ENCODE measurements at regions not wholly inside any gene's neighbourhood (a gene's known extent, or its start where the extent isn't known, plus 50 kb on each side); places are given as distances from the start of the nearest gene placed in this dataset.

DNA sequence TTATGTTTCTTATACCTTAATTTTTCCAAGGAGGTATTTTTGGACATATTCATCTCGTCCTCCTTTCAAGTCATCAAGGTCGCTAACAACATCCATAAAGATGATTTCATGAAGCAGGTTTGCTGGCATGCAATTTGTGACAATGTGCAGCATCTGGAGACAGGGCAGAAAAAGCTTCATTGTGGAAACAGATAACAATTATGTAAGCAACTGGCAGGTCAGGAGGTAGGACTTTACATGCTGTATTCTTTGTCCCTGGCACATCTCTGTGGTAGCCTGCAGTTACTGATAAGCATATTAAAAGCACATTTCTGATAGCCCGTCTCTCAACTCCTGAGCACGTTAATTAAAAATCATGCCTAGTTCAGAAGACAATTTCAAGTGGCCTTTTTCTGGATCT is 156.8 kb downstream of the LEPR start:
- no peak for TF ChIP-seq FOXM1 (IDR thresholded peaks at IDR 0.05; ENCODE audit: borderline replicate concordance)
- TF ChIP-seq SP1 (IDR thresholded peaks at IDR 0.05), result no peak
- TF ChIP-seq HDGF (IDR thresholded peaks at IDR 0.05; ENCODE audit: borderline replicate concordance), result no peak
- no peak for TF ChIP-seq TARDBP (IDR thresholded peaks at IDR 0.05)
- TF ChIP-seq FOXA1 (IDR thresholded peaks at IDR 0.05), result no peak
- no peak for TF ChIP-seq NFRKB (IDR thresholded peaks at IDR 0.05)
- no peak for TF ChIP-seq BHLHE40 (IDR thresholded peaks at IDR 0.05; ENCODE audit: borderline replicate concordance)
- TF ChIP-seq, protein P1, sequence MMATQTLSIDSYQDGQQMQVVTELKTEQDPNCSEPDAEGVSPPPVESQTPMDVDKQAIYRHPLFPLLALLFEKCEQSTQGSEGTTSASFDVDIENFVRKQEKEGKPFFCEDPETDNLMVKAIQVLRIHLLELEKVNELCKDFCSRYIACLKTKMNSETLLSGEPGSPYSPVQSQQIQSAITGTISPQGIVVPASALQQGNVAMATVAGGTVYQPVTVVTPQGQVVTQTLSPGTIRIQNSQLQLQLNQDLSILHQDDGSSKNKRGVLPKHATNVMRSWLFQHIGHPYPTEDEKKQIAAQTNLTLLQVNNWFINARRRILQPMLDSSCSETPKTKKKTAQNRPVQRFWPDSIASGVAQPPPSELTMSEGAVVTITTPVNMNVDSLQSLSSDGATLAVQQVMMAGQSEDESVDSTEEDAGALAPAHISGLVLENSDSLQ (IDR thresholded peaks at IDR 0.05), result no peak
- no peak for TF ChIP-seq CTBP1 (IDR thresholded peaks at IDR 0.05; ENCODE audit: borderline replicate concordance)
- TF ChIP-seq FOXK2 (IDR thresholded peaks at IDR 0.05), result no peak
- no peak for TF ChIP-seq ARNT (IDR thresholded peaks at IDR 0.05)
- TF ChIP-seq ELF4 (IDR thresholded peaks at IDR 0.05), result no peak

Measured in HEK293T (cell line).